HEK293 (cell line): ENCODE measurements at regions not wholly inside any gene's neighbourhood (a gene's known extent, or its start where the extent isn't known, plus 50 kb on each side); places are given as distances from the start of the nearest gene placed in this dataset.

Experiments
- CTCF ChIA-PET: fragments of 350-600 bp; formaldehyde crosslinking; extraction: SDS; loops from one replicate; lab custom pipeline; 2021; ENCODE audit warnings: antibody characterized with exemption; lab: Yijun Ruan, JAX
- POLR2A ChIA-PET: fragments of 300-600 bp; formaldehyde crosslinking; extraction: SDS; loops from one replicate; lab custom pipeline; 2020; ENCODE audit warnings: antibody characterized with exemption, inconsistent platforms; lab: Yijun Ruan, JAX
- H3K27ac ChIP-seq: fragments of 200-500 bp; sonication (Bioruptor generic); 2 replicates; pipeline ENCODE4 v1.5.1; 2014; ENCODE audit warnings: low read depth, low read length, control low read depth, inconsistent platforms; ENCODE audit errors: extremely low read depth
- H3K36me3 ChIP-seq, 2 experiments: fragments of 200-500 bp in 1 of 2; sonication (Bioruptor generic) in 1 of 2; 1 replicate in 1 of 2; 2 replicates in 1 of 2; pipeline ENCODE4 v1.5.1; 2014 to 2017; ENCODE audit warnings: inconsistent platforms in 2 of 2, low read length in 2 of 2; ENCODE audit not compliant: control insufficient read depth in 2 of 2, insufficient read depth in 1 of 2
- H3K4me1 ChIP-seq: fragments of 200-500 bp; sonication (Bioruptor generic); 2 replicates; pipeline ENCODE4 v1.5.1; 2014; ENCODE audit warnings: mild to moderate bottlenecking, low read length, inconsistent platforms; ENCODE audit not compliant: control insufficient read depth, insufficient read depth
- H3K4me3 ChIP-seq: 2 replicates; pipeline ENCODE4 v1.5.1; 2011; ENCODE audit warnings: low read depth, mild to moderate bottlenecking, control low read depth, low read length, moderate library complexity
- H3K9me3 ChIP-seq: fragments of 200-500 bp; sonication (Bioruptor generic); 2 replicates; pipeline ENCODE4 v1.5.1; 2014; ENCODE audit warnings: low read depth, low read length, inconsistent platforms; ENCODE audit not compliant: control insufficient read depth, insufficient read depth
- BCL11B ChIP-seq: fragments of 450-650 bp; formaldehyde crosslinking; IDR thresholded peaks from 2 replicates; pipeline ENCODE4 v1.5.1; 2016; ENCODE audit warnings: low read depth, missing biosample characterization, missing genetic modification characterization
- PRDM10 ChIP-seq: fragments of 450-650 bp; formaldehyde crosslinking; IDR thresholded peaks from 2 replicates; pipeline ENCODE4 v1.5.1; 2016; ENCODE audit warnings: missing biosample characterization, missing genetic modification characterization
- ZNF155 ChIP-seq: fragments of 450-650 bp; formaldehyde crosslinking; IDR thresholded peaks from 2 replicates; pipeline ENCODE4 v1.5.1; 2016; ENCODE audit warnings: missing biosample characterization, missing genetic modification characterization
- ZNF221 ChIP-seq: fragments of 450-650 bp; formaldehyde crosslinking; IDR thresholded peaks from 2 replicates; pipeline ENCODE4 v1.5.1; 2017; ENCODE audit warnings: missing biosample characterization, missing genetic modification characterization, borderline replicate concordance
- ZNF223 ChIP-seq: fragments of 450-650 bp; formaldehyde crosslinking; IDR thresholded peaks from 2 replicates; pipeline ENCODE4 v1.5.1; 2016; ENCODE audit warnings: missing biosample characterization, missing genetic modification characterization
- ZNF239 ChIP-seq: fragments of 450-650 bp; formaldehyde crosslinking; IDR thresholded peaks from 2 replicates; pipeline ENCODE4 v1.5.1; 2016; ENCODE audit warnings: missing biosample characterization, missing genetic modification characterization
- ZNF354C ChIP-seq: fragments of 450-650 bp; formaldehyde crosslinking; IDR thresholded peaks from 2 replicates; pipeline ENCODE4 v1.5.1; 2016; ENCODE audit warnings: missing biosample characterization, missing genetic modification characterization, low read depth, borderline replicate concordance
- ZNF366 ChIP-seq: fragments of 450-650 bp; formaldehyde crosslinking; conservative IDR thresholded peaks from 2 replicates; pipeline ENCODE4 v1.5.1; 2016; ENCODE audit warnings: missing biosample characterization, missing genetic modification characterization
- ZNF514 ChIP-seq: fragments of 450-650 bp; formaldehyde crosslinking; IDR thresholded peaks from 2 replicates; pipeline ENCODE4 v1.5.1; 2016; ENCODE audit warnings: missing biosample characterization, missing genetic modification characterization
- ZNF518A ChIP-seq: fragments of 450-650 bp; formaldehyde crosslinking; conservative IDR thresholded peaks from 2 replicates; pipeline ENCODE4 v1.5.1; 2016; ENCODE audit warnings: low read depth, missing biosample characterization, missing genetic modification characterization
- ZNF560 ChIP-seq: fragments of 450-650 bp; formaldehyde crosslinking; IDR thresholded peaks from 2 replicates; pipeline ENCODE4 v1.5.1; 2017; ENCODE audit warnings: missing biosample characterization, missing genetic modification characterization, borderline replicate concordance
- ZNF624 ChIP-seq: fragments of 450-650 bp; formaldehyde crosslinking; IDR thresholded peaks from 2 replicates; pipeline ENCODE4 v1.5.1; 2017; ENCODE audit warnings: missing biosample characterization, missing genetic modification characterization
- ZNF645 ChIP-seq: fragments of 450-650 bp; formaldehyde crosslinking; IDR thresholded peaks from 2 replicates; pipeline ENCODE4; 2016; ENCODE audit warnings: missing biosample characterization, missing genetic modification characterization
- ZNF670 ChIP-seq: fragments of 450-650 bp; formaldehyde crosslinking; IDR thresholded peaks from 2 replicates; pipeline ENCODE4 v1.5.1; 2016; ENCODE audit warnings: missing biosample characterization, missing genetic modification characterization, low read depth
- ZNF843 ChIP-seq: fragments of 450-650 bp; formaldehyde crosslinking; IDR thresholded peaks from 2 replicates; pipeline ENCODE4 v1.5.1; 2016; ENCODE audit warnings: missing biosample characterization, missing genetic modification characterization
- TF ChIP-seq, protein P1 (sequence below): fragments of 450-650 bp; formaldehyde crosslinking; IDR thresholded peaks from 2 replicates; pipeline ENCODE4 v1.5.1; 2017; ENCODE audit warnings: missing biosample characterization, mild to moderate bottlenecking, missing genetic modification characterization, moderate library complexity
- TF ChIP-seq, protein P2 (sequence below): fragments of 450-650 bp; formaldehyde crosslinking; IDR thresholded peaks from 2 replicates; pipeline ENCODE4 v1.5.1; 2016; ENCODE audit warnings: missing biosample characterization, missing genetic modification characterization
- TF ChIP-seq, protein P3 (sequence below): fragments of 450-650 bp; formaldehyde crosslinking; IDR thresholded peaks from 2 replicates; pipeline ENCODE4 v1.5.1; 2016; ENCODE audit warnings: missing biosample characterization, missing genetic modification characterization

GRCh38 chr3:104388619-104389018, 978.1 kb upstream of the ALCAM start:
- no peaks in the 10 kb centered on the region for H3K4me1 ChIP-seq
- ChIA-PET POLR2A (no interaction called here), CTCF (no interaction called here)
- no peaks in the 10 kb centered on the region for H3K36me3 ChIP-seq
- TF ChIP-seq ZNF239 (tag by site-specific recombination) (no peak), ZNF155 (tag by site-specific recombination) (no peak), ZNF514 (tag by site-specific recombination) (no peak), PRDM10 (no peak), ZNF843 (tag by site-specific recombination) (no peak), BCL11B (tag by site-specific recombination) (no peak)
- TF ChIP-seq, protein P1, sequence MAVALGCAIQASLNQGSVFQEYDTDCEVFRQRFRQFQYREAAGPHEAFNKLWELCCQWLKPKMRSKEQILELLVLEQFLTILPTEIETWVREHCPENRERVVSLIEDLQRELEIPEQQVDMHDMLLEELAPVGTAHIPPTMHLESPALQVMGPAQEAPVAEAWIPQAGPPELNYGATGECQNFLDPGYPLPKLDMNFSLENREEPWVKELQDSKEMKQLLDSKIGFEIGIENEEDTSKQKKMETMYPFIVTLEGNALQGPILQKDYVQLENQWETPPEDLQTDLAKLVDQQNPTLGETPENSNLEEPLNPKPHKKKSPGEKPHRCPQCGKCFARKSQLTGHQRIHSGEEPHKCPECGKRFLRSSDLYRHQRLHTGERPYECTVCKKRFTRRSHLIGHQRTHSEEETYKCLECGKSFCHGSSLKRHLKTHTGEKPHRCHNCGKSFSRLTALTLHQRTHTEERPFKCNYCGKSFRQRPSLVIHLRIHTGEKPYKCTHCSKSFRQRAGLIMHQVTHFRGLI (tag by site-specific recombination), result no peak
- TF ChIP-seq, protein P2, sequence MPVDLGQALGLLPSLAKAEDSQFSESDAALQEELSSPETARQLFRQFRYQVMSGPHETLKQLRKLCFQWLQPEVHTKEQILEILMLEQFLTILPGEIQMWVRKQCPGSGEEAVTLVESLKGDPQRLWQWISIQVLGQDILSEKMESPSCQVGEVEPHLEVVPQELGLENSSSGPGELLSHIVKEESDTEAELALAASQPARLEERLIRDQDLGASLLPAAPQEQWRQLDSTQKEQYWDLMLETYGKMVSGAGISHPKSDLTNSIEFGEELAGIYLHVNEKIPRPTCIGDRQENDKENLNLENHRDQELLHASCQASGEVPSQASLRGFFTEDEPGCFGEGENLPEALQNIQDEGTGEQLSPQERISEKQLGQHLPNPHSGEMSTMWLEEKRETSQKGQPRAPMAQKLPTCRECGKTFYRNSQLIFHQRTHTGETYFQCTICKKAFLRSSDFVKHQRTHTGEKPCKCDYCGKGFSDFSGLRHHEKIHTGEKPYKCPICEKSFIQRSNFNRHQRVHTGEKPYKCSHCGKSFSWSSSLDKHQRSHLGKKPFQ (tag by site-specific recombination), result no peak
- no peak overlapping the region for H3K27ac ChIP-seq
- no peaks in the 10 kb centered on the region for H3K9me3 ChIP-seq
- H3K4me3 ChIP-seq, result no peak overlapping the region

DNA sequence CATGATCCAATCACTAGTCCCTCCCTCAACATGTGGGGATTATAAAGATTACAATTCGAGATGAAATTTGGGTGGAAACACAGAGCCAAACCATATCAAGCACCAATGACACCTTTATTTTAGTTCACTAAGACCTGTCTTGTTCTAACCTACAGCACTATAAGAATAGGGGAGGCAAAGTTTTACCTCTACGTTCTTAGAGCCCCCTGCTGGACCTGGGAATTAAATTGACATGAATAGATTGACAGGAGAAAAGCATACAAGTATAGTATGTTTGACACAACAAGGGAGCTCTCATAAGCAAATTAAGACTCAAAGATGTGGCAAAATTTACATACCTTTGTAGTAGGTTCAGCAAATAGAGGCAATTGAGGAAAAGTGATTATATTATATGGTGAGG, 974.4 kb upstream of the ALCAM start:
- Histone ChIP-seq H3K27ac (no peak overlapping the region), H3K4me1 (no peaks in the 10 kb centered on the region), H3K9me3 (no peaks in the 10 kb centered on the region), H3K36me3 (no peaks in the 10 kb centered on the region), H3K4me3 (no peak overlapping the region)
- ChIA-PET POLR2A (no interaction called here), CTCF (no interaction called here)
- TF ChIP-seq ZNF670, result no peak

GRCh38 chr3:104396974-104397669, 969.6 kb upstream of the ALCAM start:
- Histone ChIP-seq H3K4me3 (no peak overlapping the region), H3K36me3 (no peaks in the 10 kb centered on the region), H3K27ac (no peak overlapping the region), H3K4me1 (no peaks in the 10 kb centered on the region), H3K9me3 (no peaks in the 10 kb centered on the region)
- POLR2A ChIA-PET, result no interaction called here
- CTCF ChIA-PET, result no interaction called here
- TF ChIP-seq ZNF354C (tag by site-specific recombination) (no peak), ZNF560 (tag by site-specific recombination) (no peak), ZNF366 (tag by site-specific recombination) (no peak), ZNF221 (no peak), ZNF645 (tag by site-specific recombination) (no peak), ZNF624 (tag by site-specific recombination) (no peak), ZNF518A (tag by site-specific recombination) (no peak), ZNF223 (tag by site-specific recombination) (no peak)
- TF ChIP-seq, protein P3, sequence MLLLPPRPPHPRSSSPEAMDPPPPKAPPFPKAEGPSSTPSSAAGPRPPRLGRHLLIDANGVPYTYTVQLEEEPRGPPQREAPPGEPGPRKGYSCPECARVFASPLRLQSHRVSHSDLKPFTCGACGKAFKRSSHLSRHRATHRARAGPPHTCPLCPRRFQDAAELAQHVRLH (tag by site-specific recombination), result no peak
